K562 (cell line): ENCODE measurements at regions not wholly inside any gene's neighbourhood (a gene's known extent, or its start where the extent isn't known, plus 50 kb on each side); places are given as distances from the start of the nearest gene placed in this dataset.
"Not testable (repeated sequence)": the region's sequence is repeated elsewhere in the genome, so short reads cannot be mapped to it uniquely, and the experiment has no call there.

ENCODE experiments used
- ATAC-seq: fragments of 200-7000 bp; cut with Tn5 transposase; 3 replicates; pipeline ENCODE4 v1.9.1; 2020; ENCODE audit warnings: moderate library complexity
- BruUV-seq: library from RNA; stranded (reverse); fragments of 400-500 nt; replicated peaks from 2 replicates; lab custom pipeline; 2021; lab: Mats Ljungman, UMichigan
- CTCF ChIA-PET: fragments of 300-600 bp; formaldehyde crosslinking; extraction: SDS; loops from one replicate; lab custom pipeline; 2021; ENCODE audit warnings: low intra/inter-chr PET ratio; lab: Yijun Ruan, JAX
- POLR2A ChIA-PET: fragments of 300-600, 350-650 bp; sonication (Branson Sonifier 250); formaldehyde crosslinking; extraction: SDS; loops from one replicate; lab custom pipeline; 2021; ENCODE audit warnings: antibody characterized with exemption, inconsistent platforms; lab: Yijun Ruan, JAX
- DNase-seq, 4 experiments: peaks; one replicate each; pipeline versions ENCODE4 v3.0.0 to v3.0.0-alpha.2; 2011 to 2018; ENCODE audit warnings: low spot score in 3 of 4, mixed read lengths in 3 of 4; ENCODE audit errors: extremely low read depth in 1 of 4
- FAIRE-seq: peaks from 2 replicates; lab custom pipeline; 2011; peaks lifted over from hg19 to GRCh38; lab: Jason Lieb, UNC
- H2AFZ ChIP-seq: 2 replicates; pipeline ENCODE4 v1.6.0; 2011; ENCODE audit warnings: low read depth, low read length, control low read depth, inconsistent platforms
- H3K27ac ChIP-seq: fragments of 200-600 bp; 3 replicates; pipeline ENCODE4 v1.8.0; 2011; ENCODE audit warnings: low read depth, mild to moderate bottlenecking, control low read depth, inconsistent platforms, low read length, moderate library complexity, mixed read lengths; ENCODE audit errors: extremely low read depth
- H3K27me3 ChIP-seq, 2 experiments: fragments of 300-600 bp in 1 of 2; 2 replicates in 1 of 2; 3 replicates in 1 of 2; pipeline versions ENCODE4 v1.6.0 to v1.8.0; 2011; ENCODE audit warnings: inconsistent platforms in 2 of 2, low read length in 2 of 2, mild to moderate bottlenecking in 1 of 2, mixed read lengths in 1 of 2, moderate library complexity in 1 of 2; ENCODE audit not compliant: control insufficient read depth in 2 of 2, insufficient read depth in 2 of 2
- H3K36me3 ChIP-seq: fragments of 300-600 bp; 3 replicates; pipeline ENCODE4 v1.8.0; 2011; ENCODE audit warnings: mild to moderate bottlenecking, low read length, inconsistent platforms; ENCODE audit not compliant: control insufficient read depth, insufficient read depth
- H3K4me1 ChIP-seq, 2 experiments: fragments of 200-600 bp in 1 of 2; replicated peaks in 1 of 2; 2 replicates in 1 of 2; 3 replicates in 1 of 2; pipeline versions ENCODE4 v1.5.1 to v1.8.0; 2011; ENCODE audit warnings: inconsistent platforms in 2 of 2, low read length in 2 of 2, mild to moderate bottlenecking in 1 of 2, mixed read lengths in 1 of 2, moderate library complexity in 1 of 2; ENCODE audit not compliant: control insufficient read depth in 2 of 2, insufficient read depth in 2 of 2
- H3K4me2 ChIP-seq: 2 replicates; pipeline ENCODE4 v1.6.1; 2011; ENCODE audit warnings: low read length, control low read depth, inconsistent platforms, mixed read lengths; ENCODE audit not compliant: insufficient read depth
- H3K4me3 ChIP-seq: fragments of 200-600 bp; sonication (generic), shearing (Covaris generic); 2 replicates; pipeline ENCODE4 v1.5.1; 2016; ENCODE audit warnings: control low read depth, inconsistent platforms
- H3K79me2 ChIP-seq: fragments of 200-600 bp; 3 replicates; pipeline ENCODE4 v1.8.0; 2011; ENCODE audit warnings: low read length, inconsistent platforms; ENCODE audit not compliant: control insufficient read depth, insufficient read depth
- H3K9ac ChIP-seq, 2 experiments: 2 replicates each; pipeline versions ENCODE4 v1.6.0 to v1.6.1; 2011; ENCODE audit warnings: low read depth in 2 of 2, low read length in 2 of 2, control low read depth in 1 of 2, inconsistent platforms in 1 of 2, mild to moderate bottlenecking in 1 of 2, mixed read lengths in 1 of 2; ENCODE audit not compliant: insufficient read depth in 1 of 2
- H3K9me1 ChIP-seq: one replicate; pipeline ENCODE4 v1.6.0; 2011; ENCODE audit warnings: inconsistent platforms, mild to moderate bottlenecking, low read length, moderate library complexity; ENCODE audit not compliant: control insufficient read depth, insufficient read depth
- H3K9me3 ChIP-seq: replicated peaks from 2 replicates; pipeline ENCODE4 v1.5.1; 2011; ENCODE audit warnings: low read depth, low read length, inconsistent platforms; ENCODE audit not compliant: control insufficient read depth, insufficient read depth
- H4K20me1 ChIP-seq: replicated peaks from 2 replicates; pipeline ENCODE4 v1.6.1; 2011; ENCODE audit warnings: low read length, inconsistent platforms, mixed read lengths; ENCODE audit not compliant: control insufficient read depth, insufficient read depth
- CCAR2 ChIP-seq: fragments of 200-400 bp; formaldehyde crosslinking; IDR thresholded peaks from 2 replicates; pipeline ENCODE4 v1.6.1; 2017; ENCODE audit warnings: mild to moderate bottlenecking, low read depth, low read length
- FOXK1 ChIP-seq: sonication (generic); formaldehyde crosslinking; IDR thresholded peaks from 2 replicates; pipeline ENCODE4 v1.8.0; 2022; ENCODE audit warnings: missing genetic modification reagents, mild to moderate bottlenecking, borderline replicate concordance
- GTF2A2 ChIP-seq: IDR thresholded peaks from 2 replicates; pipeline ENCODE4 v1.6.1; 2016; ENCODE audit warnings: mild to moderate bottlenecking, missing genetic modification characterization, missing compliant biosample characterization
- MXD1 ChIP-seq: fragments of 250-450 bp; sonication (Bioruptor Pico); IDR thresholded peaks from 2 replicates; pipeline ENCODE4 v1.8.0; 2021; ENCODE audit warnings: borderline replicate concordance, mild to moderate bottlenecking, moderate library complexity; ENCODE audit not compliant: poor library complexity, severe bottlenecking
- RFX7 ChIP-seq: fragments of 250-450 bp; sonication (Bioruptor Pico); IDR thresholded peaks from 2 replicates; pipeline ENCODE4 v1.5.1; 2021; ENCODE audit warnings: mild to moderate bottlenecking
- WGBS: fragments of 100-300 bp; shearing (Covaris generic); methylation state at CpG from one replicate; pipeline ENCODE4 v1.1.6; 2016; ENCODE audit warnings: low coverage, mixed read lengths; ENCODE audit not compliant: insufficient coverage; ENCODE audit errors: missing lambda C conversion rate; 5-methylcytosine and 5-hydroxymethylcytosine counted together
- in situ Hi-C: fragments of 300-500 bp; cut with MboI; formaldehyde crosslinking; loops from 4 replicates; pipeline ENCODE4 v1.15.0; 2018; ENCODE audit warnings: inconsistent platforms, mixed read lengths
- intact Hi-C: fragments of 100-400 bp; cut with micrococcal nuclease; formaldehyde crosslinking; loops from 2 replicates; pipeline ENCODE4 v1.14.2; 2022
- TF ChIP-seq, protein P1 (sequence below): fragments of 250-450 bp; sonication (Bioruptor Pico); IDR thresholded peaks from 2 replicates; pipeline ENCODE4 v1.6.1; 2021; ENCODE audit warnings: mild to moderate bottlenecking

- no peaks in the 10 kb centered on the region for H3K27me3 ChIP-seq
- no peaks in the 10 kb centered on the region for H3K9me1 ChIP-seq
- no peak overlapping the region for H3K9ac ChIP-seq
- 0% methylated on average over 5 of the region's 5 CpGs for WGBS
- ATAC-seq = no peak
- no peaks in the 10 kb centered on the region for H3K36me3 ChIP-seq
- CTCF ChIA-PET = no interaction called here
- TF ChIP-seq RFX7 (CRISPR knock-in tag) (no peak), GTF2A2 (tag) (no peak), MXD1 (no peak), FOXK1 (CRISPR knock-in tag) (no peak), CCAR2 (no peak)
- TF ChIP-seq, protein P1, sequence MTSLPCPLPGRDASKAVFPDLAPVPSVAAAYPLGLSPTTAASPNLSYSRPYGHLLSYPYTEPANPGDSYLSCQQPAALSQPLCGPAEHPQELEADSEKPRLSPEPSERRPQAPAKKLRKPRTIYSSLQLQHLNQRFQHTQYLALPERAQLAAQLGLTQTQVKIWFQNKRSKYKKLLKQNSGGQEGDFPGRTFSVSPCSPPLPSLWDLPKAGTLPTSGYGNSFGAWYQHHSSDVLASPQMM = no peak
- DNase-seq = no peak
- FAIRE-seq = no peak
- POLR2A ChIA-PET = no interaction called here
- intact Hi-C loops (no loop called here), in situ Hi-C loops (no loop called here)
- no peak overlapping the region for H2AFZ ChIP-seq
- no TSS peak for BruUV-seq
- no peak overlapping the region for H3K4me3 ChIP-seq
- H3K4me1 ChIP-seq = no peaks in the 10 kb centered on the region
- no peaks in the 10 kb centered on the region for H3K79me2 ChIP-seq
- no peaks in the 10 kb centered on the region for H3K9me3 ChIP-seq
- no peak overlapping the region for H3K27ac ChIP-seq
- H3K4me2 ChIP-seq = no peak overlapping the region
- no peaks in the 10 kb centered on the region for H4K20me1 ChIP-seq
These were observed 568.0 kb downstream of the PDHA2 start for GRCh38 chr4:96407738-96408463.

DNA sequence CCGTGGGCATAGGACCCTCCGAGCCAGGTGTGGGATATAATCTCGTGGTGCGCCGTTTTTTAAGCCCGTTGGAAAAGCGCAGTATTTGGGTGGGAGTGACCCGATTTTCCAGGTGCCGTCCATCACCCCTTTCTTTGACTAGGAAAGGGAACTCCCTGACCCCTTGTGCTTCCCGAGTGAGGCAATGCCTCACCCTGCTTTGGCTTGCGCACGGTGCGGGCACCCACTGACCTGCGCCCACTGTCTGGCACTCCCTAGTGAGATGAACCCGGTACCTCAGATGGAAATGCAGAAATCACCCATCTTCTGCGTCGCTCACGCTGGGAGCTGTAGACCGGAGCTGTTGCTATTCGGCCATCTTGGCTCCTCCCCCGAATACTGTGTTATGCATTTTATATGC is 575.0 kb downstream of the PDHA2 start:
- H3K4me3 ChIP-seq, H3K9ac ChIP-seq, H3K27ac ChIP-seq, DNase-seq, H3K9me1 ChIP-seq, in situ Hi-C loops, FAIRE-seq, H3K4me1 ChIP-seq, H4K20me1 ChIP-seq, BruUV-seq, H3K27me3 ChIP-seq, H3K79me2 ChIP-seq, H3K9me3 ChIP-seq, intact Hi-C loops, H2AFZ ChIP-seq, CTCF ChIA-PET, ATAC-seq, H3K36me3 ChIP-seq, H3K4me2 ChIP-seq: not testable (repeated sequence)
- WGBS = 7% methylated on average over 6 of the region's 21 CpGs
- POLR2A ChIA-PET = interaction anchor here (0.7 kb wide), 1 partner anchor 20 kb away, joined by 4 read pairs; no protein-coding TSS in a partner anchor
